AG20443 (cell line): ENCODE measurements at regions not wholly inside any gene's neighbourhood (a gene's known extent, or its start where the extent isn't known, plus 50 kb on each side); places are given as distances from the start of the nearest gene placed in this dataset.
"Not testable (repeated sequence)": the region's sequence is repeated elsewhere in the genome, so short reads cannot be mapped to it uniquely, and the experiment has no call there.

Experiments
- DNase-seq: peaks from one replicate; pipeline ENCODE4 v3.0.0; 2012; ENCODE audit warnings: low spot score, mixed read lengths

DNA sequence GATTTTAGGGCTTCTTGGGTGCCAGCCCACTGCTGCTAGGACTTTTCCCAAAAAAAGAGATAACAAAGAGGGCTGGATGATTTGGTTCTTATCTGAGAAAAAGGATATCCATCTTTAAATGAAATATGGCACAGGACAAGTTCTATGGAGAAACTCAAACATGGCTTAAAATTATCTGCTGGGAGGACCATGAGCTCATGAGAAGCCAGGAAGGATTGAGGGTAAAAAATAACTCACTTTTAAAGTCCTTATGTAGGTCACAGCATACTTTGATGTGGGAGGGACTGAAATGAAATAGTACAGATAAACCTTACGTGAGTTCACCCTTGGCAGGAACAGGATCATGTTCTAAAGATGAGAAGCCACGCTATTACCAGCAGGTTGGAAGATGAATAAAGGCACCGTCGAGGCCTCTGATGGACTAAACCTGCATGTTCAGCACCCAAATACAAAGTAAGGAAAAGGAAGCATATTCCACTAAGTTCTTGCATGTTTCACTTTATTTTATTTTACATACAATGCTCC is 369.2 kb upstream of the KLF6 start:
- no peak for DNase-seq

DNA sequence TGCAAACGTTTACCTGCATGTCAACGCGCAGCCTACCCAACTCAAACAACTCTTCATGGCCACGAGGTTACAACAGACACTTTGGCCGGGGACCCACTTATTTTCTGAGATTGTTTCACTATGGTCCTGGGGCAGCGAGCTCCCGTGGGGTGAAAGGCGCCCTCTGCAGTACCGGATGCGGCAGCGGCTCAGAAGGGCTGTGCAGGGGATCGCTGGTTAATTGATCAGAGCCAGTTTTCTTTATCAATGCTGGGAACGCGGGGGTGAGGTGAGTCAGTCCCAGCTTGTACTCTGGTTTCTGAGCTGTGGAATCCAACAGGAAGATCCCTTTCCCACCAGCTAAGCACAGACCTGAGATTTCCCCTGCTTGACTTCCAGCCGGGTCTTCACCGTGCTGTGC is 366.5 kb upstream of the KLF6 start:
- no peak for DNase-seq

DNA sequence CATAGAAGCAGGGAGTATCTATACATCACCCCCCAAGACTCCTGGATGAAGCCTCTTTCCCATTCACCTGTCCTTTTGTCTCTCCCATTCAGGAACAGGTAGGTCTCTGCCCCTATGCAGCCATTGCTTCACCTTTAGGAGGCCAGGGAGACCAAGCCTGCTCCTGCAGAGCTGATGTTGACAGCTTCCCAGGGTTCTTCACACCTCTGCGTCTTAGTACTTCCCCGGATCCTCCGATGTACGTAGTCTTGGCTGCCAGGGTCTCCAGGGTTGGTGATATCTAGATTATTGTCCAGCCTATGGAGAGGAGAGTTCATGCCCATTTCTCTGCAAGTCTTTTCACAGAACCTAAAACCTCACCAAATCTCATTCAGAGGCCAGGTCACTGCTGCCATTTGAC is 365.7 kb upstream of the KLF6 start:
- no peak for DNase-seq

DNA sequence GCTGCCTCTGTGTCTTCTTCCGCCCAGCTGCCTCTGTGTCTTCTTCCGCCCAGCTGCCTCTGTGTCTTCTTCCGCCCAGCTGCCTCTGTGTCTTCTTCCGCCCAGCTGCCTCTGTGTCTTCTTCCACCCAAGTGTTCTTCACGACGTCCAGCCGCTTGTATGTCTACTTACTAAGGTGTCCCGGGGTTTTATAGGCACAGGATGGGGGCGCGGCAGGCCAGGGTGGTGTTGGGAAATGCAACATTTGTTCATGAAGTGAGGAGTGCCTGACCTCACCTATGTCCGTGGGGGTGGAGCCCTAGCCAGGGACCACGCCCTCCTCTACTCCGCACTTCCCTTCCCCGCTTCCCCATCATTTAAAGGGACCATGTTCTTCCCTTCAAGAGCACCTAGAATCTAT is 364.5 kb upstream of the KLF6 start:
- DNase-seq, result not testable (repeated sequence)

DNA sequence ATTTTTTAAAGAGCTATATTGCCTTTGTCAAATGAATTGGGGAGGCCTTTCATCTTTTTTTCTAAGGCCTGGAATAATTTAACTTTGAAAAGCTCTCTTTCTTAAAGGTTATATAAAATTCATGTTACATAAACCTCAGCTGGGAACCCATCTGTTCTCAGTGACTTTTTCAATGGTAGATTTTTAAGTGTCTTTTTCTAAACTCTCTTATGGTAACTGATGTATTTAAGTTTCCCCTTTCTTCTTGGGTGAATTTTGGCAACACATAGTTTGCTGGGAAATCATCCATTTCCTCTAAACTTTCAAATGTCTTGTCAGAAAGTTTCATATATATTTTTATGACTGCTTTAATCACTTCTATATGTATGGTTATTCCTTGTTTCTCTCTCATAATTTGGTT is 362.2 kb upstream of the KLF6 start:
- no peak for DNase-seq

DNA sequence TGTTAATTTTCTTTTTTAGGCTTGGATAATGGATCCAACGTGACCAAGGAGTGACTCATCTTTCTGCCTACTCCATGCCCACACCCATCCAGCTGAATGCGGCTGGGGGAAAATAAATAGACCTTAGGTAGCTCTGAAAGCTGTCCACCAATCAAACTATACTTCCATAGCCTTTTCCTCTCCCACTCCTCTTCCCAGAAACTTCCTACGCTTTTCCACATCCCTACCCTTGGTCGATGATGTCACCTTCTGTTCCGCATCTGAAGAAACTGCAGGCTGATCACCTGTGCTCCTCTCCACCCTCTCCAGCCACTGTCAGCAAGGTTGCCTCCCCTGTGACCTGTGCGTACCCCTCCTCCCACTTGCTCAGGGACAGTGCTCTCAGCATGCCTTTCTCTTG is 359.8 kb upstream of the KLF6 start:
- peak; percentile 51 for DNase-seq

DNA sequence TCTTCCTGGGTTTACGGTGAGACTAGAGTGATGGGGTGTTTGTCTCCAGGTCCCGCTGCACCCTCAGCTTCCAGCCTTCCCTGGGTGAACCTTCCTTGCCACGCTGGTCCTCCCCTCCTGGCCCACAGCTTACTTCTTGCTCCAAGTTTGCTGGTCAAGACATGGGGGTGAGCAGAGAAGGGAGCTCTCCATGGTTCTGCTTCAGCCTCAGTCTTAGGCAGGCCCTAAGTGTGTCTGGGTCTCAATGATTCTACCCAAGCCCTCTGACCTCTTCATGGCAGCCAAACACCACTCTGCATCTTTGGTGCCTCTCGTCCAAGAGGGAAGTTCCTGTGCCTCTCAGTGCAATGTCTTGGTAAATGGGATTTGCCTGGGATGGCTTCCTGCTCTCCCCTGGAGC is 356.5 kb upstream of the KLF6 start:
- peak; percentile 22 for DNase-seq

DNA sequence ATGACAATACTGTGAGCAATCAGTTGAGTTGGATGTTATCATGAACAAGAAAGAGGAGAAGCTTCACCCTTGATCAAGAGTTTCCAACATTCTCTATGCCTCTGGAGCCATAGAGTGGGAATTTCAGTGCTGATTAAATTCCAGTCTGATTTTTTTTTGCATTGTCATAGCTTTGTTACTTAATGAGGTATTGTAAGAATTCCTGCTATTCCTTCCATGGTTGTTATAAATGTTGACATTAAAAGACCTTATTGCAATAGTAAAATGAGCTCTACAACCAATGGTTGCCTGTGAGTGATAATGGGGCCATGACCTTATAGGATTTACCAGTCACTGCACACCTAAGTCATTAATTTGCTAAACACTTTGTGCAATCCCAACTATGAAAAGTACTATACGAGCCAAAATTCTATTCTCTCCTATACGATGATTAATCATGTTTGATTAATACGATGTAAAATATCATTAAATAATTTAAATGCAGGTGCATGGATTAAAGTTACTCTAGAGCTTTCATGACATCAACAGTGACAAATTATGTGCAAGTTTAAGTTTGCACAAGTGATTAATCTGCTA is 353.2 kb upstream of the KLF6 start:
- peak; percentile 25 for DNase-seq

DNA sequence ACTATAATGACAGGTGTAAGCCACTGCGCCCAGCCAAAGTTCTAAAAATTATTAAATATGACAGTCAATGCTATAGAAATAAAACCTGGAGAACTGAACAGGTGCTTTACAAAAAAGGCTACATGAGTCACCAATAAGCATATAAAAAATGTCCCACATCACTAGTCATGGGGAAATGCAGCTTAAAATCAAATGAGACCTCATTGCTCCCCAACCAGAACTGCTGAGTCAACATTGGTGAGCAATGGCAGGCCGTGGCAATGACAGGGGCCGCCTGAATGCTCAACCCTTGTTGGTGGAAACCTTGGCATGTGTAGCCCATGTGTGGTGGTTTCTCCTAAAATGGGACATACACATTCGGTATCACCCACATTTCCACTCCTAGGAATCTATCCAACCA is 352.3 kb upstream of the KLF6 start:
- no peak for DNase-seq

DNA sequence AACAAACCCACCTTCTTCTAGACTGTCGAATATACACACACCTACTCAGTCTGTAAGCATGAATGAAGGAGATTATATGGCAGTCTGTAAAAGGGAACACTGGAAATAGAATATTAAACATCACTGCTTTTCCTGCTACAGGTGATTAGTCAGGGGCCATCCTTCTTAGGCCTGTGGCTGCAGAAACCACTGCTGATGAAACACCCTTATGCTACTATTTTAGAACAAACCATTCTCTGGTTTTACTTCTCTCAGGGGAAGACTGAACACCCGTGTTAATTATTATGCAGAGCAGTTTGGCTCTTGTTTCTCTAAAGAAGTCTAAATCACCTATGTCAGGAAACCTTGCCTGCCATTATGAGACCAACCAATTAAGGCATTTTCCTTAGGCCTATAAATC is 351.1 kb upstream of the KLF6 start:
- no peak for DNase-seq

DNA sequence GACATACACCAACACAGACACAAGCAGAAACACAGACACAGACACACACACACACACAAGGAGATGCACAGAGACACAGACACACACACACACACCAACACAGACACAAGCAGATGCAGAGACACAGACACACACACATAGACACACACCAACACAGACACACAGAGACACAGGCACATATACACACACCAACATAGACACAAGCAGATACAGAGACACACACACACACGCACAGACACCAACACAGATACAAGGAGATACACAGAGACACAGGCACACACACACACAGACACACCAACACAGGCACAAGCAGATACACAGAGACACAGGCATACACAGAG is 347.2 kb upstream of the KLF6 start:
- DNase-seq, result no peak

DNA sequence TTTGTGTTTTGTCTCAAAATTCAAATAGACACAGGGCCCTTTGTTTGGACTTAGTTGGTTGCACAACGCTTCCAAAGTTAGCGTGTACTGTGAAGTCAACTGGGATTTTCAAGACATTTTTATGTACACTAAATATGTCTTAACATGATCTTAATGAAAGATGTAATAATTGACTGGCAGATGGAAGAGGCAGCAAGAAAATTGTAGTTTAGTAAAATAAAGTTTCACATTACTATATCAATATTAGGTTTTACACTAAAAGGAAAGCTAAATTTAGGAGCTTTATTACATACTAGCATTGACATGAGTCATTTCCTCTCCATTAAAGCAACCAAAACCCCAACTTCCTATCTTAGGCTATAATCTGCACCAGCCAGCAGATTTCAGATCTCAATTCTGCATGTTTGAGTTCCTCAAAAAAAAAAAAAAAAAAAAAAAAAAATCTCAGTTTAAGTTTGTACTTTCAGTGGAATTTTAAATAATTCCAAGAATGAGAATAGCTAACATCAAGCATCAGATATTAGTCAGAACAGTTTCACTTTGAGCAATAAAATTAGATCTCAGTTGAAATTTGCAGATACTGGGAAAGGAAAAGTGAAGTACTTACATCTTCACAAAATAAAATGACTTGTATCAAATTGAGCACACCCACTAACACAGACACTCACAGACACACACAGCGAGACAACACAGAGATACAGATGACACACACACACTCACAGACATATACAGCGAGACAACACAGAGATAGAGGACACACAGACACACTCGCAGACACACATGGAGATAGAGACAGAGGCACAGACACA is 346.6 kb upstream of the KLF6 start:
- peak; percentile 66 for DNase-seq

DNA sequence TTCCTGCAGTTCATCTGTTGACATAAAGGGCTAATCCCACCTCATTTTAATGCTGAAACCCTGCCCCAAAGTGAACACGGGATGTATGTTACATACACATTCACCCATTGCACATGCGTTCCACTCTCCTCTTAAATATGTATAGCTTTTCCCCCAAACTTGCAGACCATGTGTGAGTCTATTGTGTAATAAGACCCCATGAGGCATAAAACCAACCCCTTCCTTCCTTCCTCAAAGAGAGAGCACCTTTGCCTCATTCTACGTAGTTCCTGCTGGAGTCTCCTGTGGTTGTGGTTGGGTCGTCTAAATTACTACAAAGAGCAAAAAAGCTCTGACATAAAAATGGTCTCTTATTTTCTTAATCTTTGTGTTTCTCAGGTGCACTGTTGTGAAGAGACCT is 345.7 kb upstream of the KLF6 start:
- DNase-seq, result no peak

DNA sequence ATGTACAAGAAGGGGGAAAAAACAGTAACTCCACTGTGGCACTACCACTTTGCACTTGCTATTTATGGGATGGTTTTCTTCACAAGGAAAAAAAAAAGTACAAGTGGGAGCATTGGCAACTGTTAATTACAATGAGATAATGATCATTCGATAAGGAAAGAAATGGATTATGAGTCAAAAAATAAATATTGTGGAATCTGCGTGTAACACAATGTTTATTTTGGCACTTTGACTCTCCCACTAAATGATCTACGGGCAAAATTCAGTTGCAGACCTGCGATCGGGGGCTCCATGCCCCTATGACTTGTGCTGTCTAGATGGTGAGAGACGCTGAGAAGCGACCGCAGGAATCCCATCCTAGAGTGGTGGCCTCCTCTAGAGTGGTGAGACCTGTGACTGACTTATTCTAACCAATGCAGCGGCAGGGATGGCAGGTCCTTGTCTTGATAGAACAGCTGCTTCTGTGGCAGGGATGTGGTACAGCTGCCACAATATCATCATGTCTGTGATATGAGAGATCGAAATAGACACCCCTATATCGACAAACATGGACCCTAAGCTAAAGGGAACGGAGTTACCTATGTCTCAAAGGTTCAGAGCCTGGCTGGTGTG is 345.0 kb upstream of the KLF6 start:
- DNase-seq, result no peak

DNA sequence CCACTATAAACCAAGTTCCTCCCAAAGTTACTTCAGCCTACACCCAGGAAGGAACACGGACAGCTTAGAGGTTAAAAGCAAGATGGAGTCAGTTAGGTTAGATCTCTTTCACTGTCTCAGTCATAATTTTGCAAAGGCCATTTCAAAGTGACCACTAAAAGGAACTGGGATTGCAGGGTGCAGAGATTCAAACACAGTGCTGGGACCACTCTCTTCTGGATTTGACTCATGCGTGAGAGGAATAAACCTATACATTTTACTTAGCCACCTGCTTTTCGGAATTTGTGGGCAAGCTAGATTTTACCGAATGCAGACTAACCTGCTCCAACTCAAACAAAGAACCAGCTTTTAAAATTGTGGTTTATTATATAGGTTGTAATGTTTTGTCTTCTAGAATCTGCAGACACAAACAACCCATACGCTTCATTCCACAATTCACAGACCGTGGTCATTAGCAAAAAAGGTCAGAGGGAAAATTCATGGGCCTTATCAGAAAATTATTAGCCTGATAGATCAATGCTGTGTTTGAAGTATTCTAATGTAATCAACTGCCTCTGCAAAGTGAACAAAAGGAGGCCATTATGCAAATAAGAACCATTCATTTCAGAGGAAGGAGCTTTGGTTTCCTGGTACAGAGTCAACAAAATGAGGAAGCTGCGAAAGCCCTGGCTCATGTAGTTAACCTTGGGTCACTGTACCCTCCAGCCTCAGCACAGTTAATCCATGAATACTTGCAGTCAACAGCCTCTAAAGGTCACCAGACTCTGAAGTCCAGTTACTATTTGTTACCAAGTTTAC is 342.7 kb upstream of the KLF6 start:
- DNase-seq, result no peak

DNA sequence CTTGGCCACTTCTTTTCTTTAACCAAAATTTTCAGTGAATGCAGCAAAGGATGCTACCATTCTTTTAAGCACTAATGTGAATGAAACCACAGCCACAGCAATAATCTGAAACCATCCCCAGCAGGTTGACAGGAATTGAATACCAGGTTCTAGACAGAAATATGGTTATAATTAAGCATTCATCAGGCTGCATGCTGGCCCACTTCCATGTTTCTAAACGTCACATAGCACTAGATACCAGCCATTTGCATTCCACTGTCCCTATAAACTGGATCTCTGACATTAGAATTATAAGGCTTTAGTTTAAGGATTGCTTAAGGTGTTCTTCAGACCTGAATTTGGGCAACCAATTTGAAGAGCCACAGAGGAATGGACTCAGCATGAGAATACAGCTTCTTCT is 340.8 kb upstream of the KLF6 start:
- no peak for DNase-seq

DNA sequence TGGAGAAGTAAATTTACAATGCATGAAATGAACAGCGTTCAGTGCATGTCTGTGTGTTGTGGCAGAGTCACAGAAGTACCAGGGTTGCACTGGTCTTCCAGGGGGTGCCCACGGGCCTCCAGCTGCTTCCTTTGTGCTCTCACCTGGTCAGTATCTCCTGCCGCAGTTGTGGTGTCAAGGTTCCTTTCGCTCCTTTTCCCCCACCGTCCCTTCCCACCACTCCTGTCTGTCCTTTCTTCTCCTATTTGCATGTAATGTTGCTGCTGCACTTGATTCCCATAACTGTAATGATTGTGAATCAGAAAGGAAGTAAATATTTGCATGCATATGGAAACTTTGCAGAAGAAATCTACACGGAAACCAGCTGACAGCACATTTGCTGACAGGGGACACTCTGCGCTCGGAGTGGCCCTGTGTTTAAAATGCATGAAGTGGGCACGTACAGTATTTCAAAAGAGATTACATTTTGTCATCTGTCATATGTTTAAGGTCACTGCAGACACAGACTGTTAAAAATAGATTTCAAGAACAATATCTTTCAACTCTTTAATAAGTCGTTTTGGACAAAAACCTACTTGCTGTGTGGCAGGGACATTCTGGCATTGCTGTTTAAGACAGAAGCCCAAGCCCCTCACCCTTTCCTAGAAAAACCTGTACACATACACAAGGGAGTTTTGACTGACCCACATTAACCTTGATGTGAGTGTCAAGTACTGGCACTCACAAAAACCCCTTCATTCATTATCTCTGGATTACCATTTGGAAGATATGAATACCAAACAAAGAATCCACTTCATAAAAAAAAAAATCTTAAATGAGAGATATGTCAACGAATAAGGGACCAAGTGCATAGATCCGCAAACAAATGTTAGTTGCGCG is 336.7 kb upstream of the KLF6 start:
- DNase-seq, result no peak

DNA sequence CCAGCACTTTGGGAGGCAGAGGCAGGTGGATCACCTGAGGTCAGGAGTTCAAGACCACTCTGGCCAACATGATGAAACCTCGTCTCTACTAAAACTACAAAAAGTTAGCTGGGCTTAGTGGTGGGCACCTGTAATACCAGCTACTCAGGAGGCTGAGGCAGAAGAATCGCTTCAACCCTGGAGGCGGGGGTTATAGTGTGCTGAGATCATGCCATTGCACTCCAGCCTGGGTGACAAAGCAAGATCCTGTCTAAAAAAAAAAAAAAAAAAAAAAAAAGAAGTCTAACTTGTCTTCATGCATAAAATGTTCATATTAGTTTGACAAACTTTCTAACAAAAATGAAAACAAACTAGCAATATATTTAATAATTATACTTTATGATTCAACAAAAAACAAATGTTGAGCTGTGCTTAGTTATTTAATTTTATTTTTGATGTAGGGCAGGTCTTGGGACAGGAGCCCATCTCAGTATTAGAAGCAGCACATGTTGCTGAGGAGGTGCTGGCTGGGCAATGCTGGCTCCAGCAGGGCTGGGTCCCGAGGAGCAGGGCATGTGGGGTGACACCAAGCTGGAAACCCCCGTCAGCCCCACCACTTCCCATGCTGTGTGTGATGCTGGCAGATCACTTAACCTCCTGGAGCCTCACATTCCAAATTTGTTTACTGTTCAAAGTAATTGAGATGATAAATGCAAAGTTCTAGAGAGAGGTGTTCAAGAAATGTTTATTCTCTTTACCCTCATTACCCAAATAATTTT is 335.3 kb upstream of the KLF6 start:
- no peak for DNase-seq

DNA sequence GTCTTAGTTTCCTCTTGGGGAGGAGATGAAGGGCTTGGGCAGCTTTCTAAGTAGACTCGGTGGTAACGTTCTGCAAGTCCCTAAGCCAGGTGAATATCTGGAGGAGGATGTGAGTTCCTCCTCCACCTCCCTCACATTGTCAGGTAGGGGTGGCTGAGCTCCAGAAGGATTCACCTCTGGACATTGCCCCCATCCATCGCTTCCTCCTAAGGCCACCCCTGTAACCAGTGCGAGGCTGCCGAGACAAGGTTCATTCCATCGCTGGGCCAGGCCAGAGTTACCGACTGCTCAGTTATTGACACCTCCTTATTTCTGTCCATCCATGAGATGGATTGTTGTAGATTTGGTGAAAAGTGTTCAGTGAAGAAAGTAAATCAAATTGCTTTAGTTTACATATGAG is 334.1 kb upstream of the KLF6 start:
- no peak for DNase-seq

DNA sequence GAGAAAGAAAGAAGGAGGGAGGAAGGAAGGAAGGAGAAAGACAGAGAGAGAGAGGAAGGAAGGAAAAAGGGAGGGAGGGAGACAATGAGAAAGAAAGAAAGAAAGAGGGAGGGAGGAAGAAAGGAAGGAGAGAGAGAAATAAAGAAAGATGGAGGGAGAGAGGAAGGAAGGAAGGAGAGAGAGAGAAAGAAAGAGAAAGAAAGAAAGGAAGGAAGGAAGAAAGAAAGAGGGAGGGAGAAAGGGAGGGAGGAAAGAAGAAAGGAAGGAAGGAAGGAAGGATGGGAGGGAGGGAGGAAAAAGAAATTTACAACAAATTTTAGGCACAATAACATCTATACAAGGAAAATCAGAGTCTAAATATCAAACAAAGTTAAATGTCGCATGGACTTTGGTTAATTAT is 332.6 kb upstream of the KLF6 start:
- DNase-seq, result no peak

DNA sequence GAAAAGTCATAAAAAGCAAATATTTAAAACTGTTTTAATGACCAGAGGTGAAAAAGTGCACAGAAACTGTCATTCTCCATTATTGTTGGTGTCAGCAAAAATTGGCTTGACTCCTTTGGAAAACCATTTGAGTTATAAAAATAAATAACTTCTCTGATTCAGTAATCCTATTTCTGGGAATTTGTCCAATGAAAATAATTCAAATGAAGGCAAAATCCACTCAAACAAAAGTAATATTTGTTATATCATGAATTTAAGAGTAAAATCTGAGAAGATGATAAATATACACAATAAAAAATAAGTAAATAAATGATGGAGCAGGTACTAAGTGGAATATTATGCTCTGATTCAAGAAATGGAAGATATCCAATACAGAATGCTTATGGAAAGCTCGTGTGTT is 326.6 kb upstream of the KLF6 start:
- no peak for DNase-seq
